ENCODE measurements at regions not wholly inside any gene's neighbourhood (a gene's known extent, or its start where the extent isn't known, plus 50 kb on each side); places are given as distances from the start of the nearest gene placed in this dataset.

- no peak for TF ChIP-seq CTCF (IDR thresholded peaks at IDR 0.05; ENCODE audit: insufficient read depth, low read length, poor library complexity, severe bottlenecking)
- H3K4me3 ChIP-seq (ENCODE audit: low read depth, low read length), result no peak overlapping the region
- no peaks in the 10 kb centered on the region for H3K27me3 ChIP-seq (ENCODE audit: control insufficient read depth, insufficient read depth, low read length)
- no peaks in the 10 kb centered on the region for H3K36me3 ChIP-seq (ENCODE audit: control insufficient read depth, insufficient read depth, low read length)
- DNase-seq (ENCODE audit: low read depth), result no peak
Measured at GRCh38 chr3:161794551-161794950, 297.9 kb downstream of the OTOL1 start.

GRCh38 chr3:161796312-161796711 is 299.7 kb downstream of the OTOL1 start:
- H3K4me3 ChIP-seq (ENCODE audit: low read depth, low read length), result no peak overlapping the region
- TF ChIP-seq CTCF (IDR thresholded peaks at IDR 0.05; ENCODE audit: insufficient read depth, low read length, poor library complexity, severe bottlenecking), result no peak
- H3K27me3 ChIP-seq (ENCODE audit: control insufficient read depth, insufficient read depth, low read length), result no peaks in the 10 kb centered on the region

GRCh38 chr3:161796780-161797179 is 300.2 kb downstream of the OTOL1 start:
- no peaks in the 10 kb centered on the region for H3K27me3 ChIP-seq (ENCODE audit: control insufficient read depth, insufficient read depth, low read length)
- no peak for TF ChIP-seq CTCF (IDR thresholded peaks at IDR 0.05; ENCODE audit: insufficient read depth, low read length, poor library complexity, severe bottlenecking)
- H3K36me3 ChIP-seq (ENCODE audit: control insufficient read depth, insufficient read depth, low read length), result no peaks in the 10 kb centered on the region
- DNase-seq (ENCODE audit: low read depth), result no peak
- H3K4me3 ChIP-seq (ENCODE audit: low read depth, low read length), result no peak overlapping the region

More at GRCh38 chr3:161796312-161796711, 299.7 kb downstream of the OTOL1 start:
- DNase-seq (ENCODE audit: low read depth), result no peak
- no peaks in the 10 kb centered on the region for H3K36me3 ChIP-seq (ENCODE audit: control insufficient read depth, insufficient read depth, low read length)

GRCh38 chr3:161798016-161798415 is 301.4 kb downstream of the OTOL1 start:
- Histone ChIP-seq H3K4me3 (ENCODE audit: low read depth, low read length) (no peak overlapping the region), H3K36me3 (ENCODE audit: control insufficient read depth, insufficient read depth, low read length) (no peaks in the 10 kb centered on the region), H3K27me3 (ENCODE audit: control insufficient read depth, insufficient read depth, low read length) (no peaks in the 10 kb centered on the region)
- DNase-seq (ENCODE audit: low read depth), result no peak
- TF ChIP-seq CTCF (IDR thresholded peaks at IDR 0.05; ENCODE audit: insufficient read depth, low read length, poor library complexity, severe bottlenecking), result no peak

GRCh38 chr3:161800985-161801559 is 304.5 kb downstream of the OTOL1 start:
- TF ChIP-seq CTCF (IDR thresholded peaks at IDR 0.05; ENCODE audit: insufficient read depth, low read length, poor library complexity, severe bottlenecking), result no peak
- no peaks in the 10 kb centered on the region for H3K27me3 ChIP-seq (ENCODE audit: control insufficient read depth, insufficient read depth, low read length)
- H3K4me3 ChIP-seq (ENCODE audit: low read depth, low read length), result no peak overlapping the region
- H3K36me3 ChIP-seq (ENCODE audit: control insufficient read depth, insufficient read depth, low read length), result no peaks in the 10 kb centered on the region
- no peak for DNase-seq (ENCODE audit: low read depth)

GRCh38 chr3:161818106-161818505 is 321.5 kb downstream of the OTOL1 start:
- no peaks in the 10 kb centered on the region for H3K27me3 ChIP-seq (ENCODE audit: control insufficient read depth, insufficient read depth, low read length)
- no peak for TF ChIP-seq CTCF (IDR thresholded peaks at IDR 0.05; ENCODE audit: insufficient read depth, low read length, poor library complexity, severe bottlenecking)
- no peaks in the 10 kb centered on the region for H3K36me3 ChIP-seq (ENCODE audit: control insufficient read depth, insufficient read depth, low read length)
- H3K4me3 ChIP-seq (ENCODE audit: low read depth, low read length), result no peak overlapping the region
- no peak for DNase-seq (ENCODE audit: low read depth)
